ENCODE measurements at regions not wholly inside any gene's neighbourhood (a gene's known extent, or its start where the extent isn't known, plus 50 kb on each side); places are given as distances from the start of the nearest gene placed in this dataset.
"Not testable (repeated sequence)": the region's sequence is repeated elsewhere in the genome, so short reads cannot be mapped to it uniquely, and the experiment has no call there.

DNA sequence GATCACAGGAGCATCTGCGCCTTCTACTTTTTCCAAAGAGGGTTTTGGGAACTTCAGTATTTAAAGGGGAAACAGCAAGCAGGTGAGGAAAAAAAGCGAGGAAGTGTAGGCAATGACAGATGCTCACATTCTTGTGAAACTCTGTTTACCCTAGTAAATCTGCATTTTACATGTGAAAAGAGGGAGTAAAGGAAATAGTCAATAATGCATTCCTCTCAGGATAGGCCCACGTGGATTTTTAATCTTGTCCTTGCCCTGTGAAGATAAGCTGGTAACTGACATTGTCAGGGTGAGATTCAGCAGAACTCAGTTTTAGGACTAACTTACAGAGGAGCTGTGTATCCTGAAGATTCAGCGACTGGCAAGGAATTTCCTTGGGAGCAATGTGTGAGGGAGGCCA lies 1119.2 kb upstream of the TMEM132C start:
- no peaks in the 10 kb centered on the region for H3K9me3 ChIP-seq (ENCODE audit: control insufficient read depth in 2 of 2, low read length in 2 of 2)
- H3K27ac ChIP-seq (ENCODE audit: low read depth in 2 of 2, low read length in 2 of 2), result no peak overlapping the region
- H3K4me1 ChIP-seq (ENCODE audit: control insufficient read depth in 2 of 2, insufficient read depth in 2 of 2, low read length in 2 of 2), result no peaks in the 10 kb centered on the region
- no peak overlapping the region for H3K9ac ChIP-seq (ENCODE audit: low read depth in 1 of 2, low read length in 2 of 2)
- H3K36me3 ChIP-seq (ENCODE audit: control insufficient read depth in 2 of 2, insufficient read depth in 2 of 2, low read length in 2 of 2), result no peaks in the 10 kb centered on the region
- no peaks in the 10 kb centered on the region for H3K27me3 ChIP-seq (ENCODE audit: control insufficient read depth in 2 of 2, insufficient read depth in 2 of 2, low read length in 2 of 2)
- H3K4me3 ChIP-seq (ENCODE audit: low read length in 2 of 2), result no peak overlapping the region

DNA sequence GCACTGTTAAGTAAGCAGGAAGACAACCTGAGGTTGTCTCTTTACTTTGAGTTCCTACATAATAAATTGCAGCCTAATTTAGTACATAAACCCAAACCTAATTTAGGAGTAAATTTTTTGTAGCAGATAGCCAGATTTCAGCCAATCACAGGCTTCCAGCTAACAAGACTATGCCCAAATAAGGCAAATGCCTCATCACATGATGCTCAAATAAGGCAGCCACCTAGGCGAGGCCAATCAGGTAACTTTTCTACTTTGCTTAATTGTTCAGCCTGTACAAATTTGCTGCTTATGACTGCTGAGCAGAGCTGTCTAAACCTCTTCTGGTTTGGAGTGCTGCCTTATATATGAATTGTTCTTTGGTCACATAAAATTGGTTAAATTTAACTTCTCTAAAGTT lies 1118.7 kb upstream of the TMEM132C start:
- Histone ChIP-seq H3K4me3 (ENCODE audit: low read length in 2 of 2) (no peak overlapping the region), H3K9ac (ENCODE audit: low read depth in 1 of 2, low read length in 2 of 2) (no peak overlapping the region), H3K9me3 (ENCODE audit: control insufficient read depth in 2 of 2, low read length in 2 of 2) (no peaks in the 10 kb centered on the region), H3K4me1 (ENCODE audit: control insufficient read depth in 2 of 2, insufficient read depth in 2 of 2, low read length in 2 of 2) (no peaks in the 10 kb centered on the region), H3K27me3 (ENCODE audit: control insufficient read depth in 2 of 2, insufficient read depth in 2 of 2, low read length in 2 of 2) (no peaks in the 10 kb centered on the region), H3K36me3 (ENCODE audit: control insufficient read depth in 2 of 2, insufficient read depth in 2 of 2, low read length in 2 of 2) (no peaks in the 10 kb centered on the region), H3K27ac (ENCODE audit: low read depth in 2 of 2, low read length in 2 of 2) (no peak overlapping the region)

DNA sequence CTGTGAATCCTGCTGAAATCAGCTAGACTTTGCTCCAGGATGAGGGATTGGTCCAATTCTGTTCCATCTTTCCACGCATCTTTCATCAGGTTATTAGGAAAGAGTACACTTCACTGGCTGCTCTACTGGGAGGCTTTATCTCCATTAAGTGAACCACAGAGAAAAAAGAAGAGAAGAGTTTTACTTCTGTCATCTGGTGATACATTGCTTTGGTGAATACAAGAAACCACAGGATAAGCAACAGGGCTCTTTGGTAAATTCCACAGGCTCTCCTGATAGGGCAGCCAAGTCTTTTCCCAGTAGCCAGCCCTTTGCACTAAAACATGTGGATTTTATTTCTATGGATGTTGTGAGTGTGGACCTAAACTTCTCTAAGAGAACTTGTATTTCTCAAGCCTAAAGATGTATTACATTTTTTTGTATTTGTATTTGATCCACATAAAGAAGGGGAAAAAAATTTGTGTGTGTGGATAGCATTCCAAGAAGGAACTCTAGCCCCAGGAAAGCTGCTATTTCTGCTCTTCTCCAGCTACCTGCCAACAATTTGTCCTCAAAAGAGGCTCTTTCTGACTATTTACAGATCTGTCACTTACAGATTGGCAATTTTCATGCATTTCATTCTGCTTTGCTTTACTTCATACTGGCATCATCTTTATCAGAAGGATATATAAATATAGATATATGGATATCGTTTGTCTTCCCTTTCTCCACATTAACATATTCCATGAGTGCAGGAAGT lies 1117.6 kb upstream of the TMEM132C start:
- Histone ChIP-seq H3K4me1 (ENCODE audit: control insufficient read depth in 2 of 2, insufficient read depth in 2 of 2, low read length in 2 of 2) (no peaks in the 10 kb centered on the region), H3K36me3 (ENCODE audit: control insufficient read depth in 2 of 2, insufficient read depth in 2 of 2, low read length in 2 of 2) (no peaks in the 10 kb centered on the region), H3K9ac (ENCODE audit: low read depth in 1 of 2, low read length in 2 of 2) (no peak overlapping the region), H3K4me3 (ENCODE audit: low read length in 2 of 2) (no peak overlapping the region), H3K27ac (ENCODE audit: low read depth in 2 of 2, low read length in 2 of 2) (no peak overlapping the region), H3K9me3 (ENCODE audit: control insufficient read depth in 2 of 2, low read length in 2 of 2) (no peaks in the 10 kb centered on the region), H3K27me3 (ENCODE audit: control insufficient read depth in 2 of 2, insufficient read depth in 2 of 2, low read length in 2 of 2) (no peaks in the 10 kb centered on the region)

DNA sequence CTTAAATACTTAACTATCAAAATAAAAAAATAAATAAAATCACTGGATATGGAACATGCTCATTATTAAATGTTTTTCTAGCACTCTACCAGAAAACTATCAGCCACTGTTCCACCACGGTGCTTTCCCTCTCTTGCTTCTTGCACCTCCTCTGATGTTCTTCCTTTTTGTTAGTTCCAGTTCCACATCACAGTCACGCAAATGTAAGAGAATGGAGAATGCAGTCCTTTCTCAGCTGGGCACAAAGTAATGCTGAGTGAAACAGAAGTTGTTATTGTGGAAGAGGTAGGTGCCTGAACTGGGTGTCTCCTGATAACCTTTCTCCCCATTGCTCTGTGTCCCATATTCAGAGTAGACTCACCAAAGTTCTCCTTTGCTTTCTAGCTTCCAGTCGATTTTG lies 1116.9 kb upstream of the TMEM132C start:
- H3K27ac ChIP-seq (ENCODE audit: low read depth in 2 of 2, low read length in 2 of 2), result no peak overlapping the region

DNA sequence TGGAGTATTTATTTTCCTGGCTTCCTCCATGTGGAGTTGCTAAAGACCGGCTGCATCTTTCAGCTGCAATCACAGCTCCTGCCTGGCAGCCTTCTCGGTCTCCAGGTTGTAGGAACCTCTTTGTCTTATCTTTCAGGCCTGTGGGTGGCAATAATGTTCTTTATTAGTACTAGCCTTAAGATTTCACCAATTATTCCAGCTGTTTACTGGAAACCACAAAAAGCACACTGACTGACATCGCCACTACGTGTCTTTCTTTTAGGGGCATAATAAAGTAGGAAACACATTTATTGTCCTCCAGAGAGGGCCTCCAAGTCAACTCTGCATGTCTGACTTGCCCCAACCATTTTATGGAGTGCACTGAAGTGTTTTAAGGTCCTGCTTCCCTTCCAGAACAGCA lies 1116.5 kb upstream of the TMEM132C start:
- H3K36me3 ChIP-seq (ENCODE audit: control insufficient read depth in 2 of 2, insufficient read depth in 2 of 2, low read length in 2 of 2), result no peaks in the 10 kb centered on the region
- H3K9ac ChIP-seq (ENCODE audit: low read depth in 1 of 2, low read length in 2 of 2), result no peak overlapping the region
- H3K9me3 ChIP-seq (ENCODE audit: control insufficient read depth in 2 of 2, low read length in 2 of 2), result no peaks in the 10 kb centered on the region
- no peak overlapping the region for H3K27ac ChIP-seq (ENCODE audit: low read depth in 2 of 2, low read length in 2 of 2)
- H3K27me3 ChIP-seq (ENCODE audit: control insufficient read depth in 2 of 2, insufficient read depth in 2 of 2, low read length in 2 of 2), result no peaks in the 10 kb centered on the region
- H3K4me3 ChIP-seq (ENCODE audit: low read length in 2 of 2), result no peak overlapping the region
- H3K4me1 ChIP-seq (ENCODE audit: control insufficient read depth in 2 of 2, insufficient read depth in 2 of 2, low read length in 2 of 2), result no peaks in the 10 kb centered on the region

More for the DNA sequence above, 1116.9 kb upstream of the TMEM132C start:
- H3K27me3 ChIP-seq (ENCODE audit: control insufficient read depth in 2 of 2, insufficient read depth in 2 of 2, low read length in 2 of 2), result no peaks in the 10 kb centered on the region
- no peaks in the 10 kb centered on the region for H3K36me3 ChIP-seq (ENCODE audit: control insufficient read depth in 2 of 2, insufficient read depth in 2 of 2, low read length in 2 of 2)
- H3K9me3 ChIP-seq (ENCODE audit: control insufficient read depth in 2 of 2, low read length in 2 of 2), result no peaks in the 10 kb centered on the region
- no peaks in the 10 kb centered on the region for H3K4me1 ChIP-seq (ENCODE audit: control insufficient read depth in 2 of 2, insufficient read depth in 2 of 2, low read length in 2 of 2)
- no peak overlapping the region for H3K9ac ChIP-seq (ENCODE audit: low read depth in 1 of 2, low read length in 2 of 2)
- H3K4me3 ChIP-seq (ENCODE audit: low read length in 2 of 2), result no peak overlapping the region

DNA sequence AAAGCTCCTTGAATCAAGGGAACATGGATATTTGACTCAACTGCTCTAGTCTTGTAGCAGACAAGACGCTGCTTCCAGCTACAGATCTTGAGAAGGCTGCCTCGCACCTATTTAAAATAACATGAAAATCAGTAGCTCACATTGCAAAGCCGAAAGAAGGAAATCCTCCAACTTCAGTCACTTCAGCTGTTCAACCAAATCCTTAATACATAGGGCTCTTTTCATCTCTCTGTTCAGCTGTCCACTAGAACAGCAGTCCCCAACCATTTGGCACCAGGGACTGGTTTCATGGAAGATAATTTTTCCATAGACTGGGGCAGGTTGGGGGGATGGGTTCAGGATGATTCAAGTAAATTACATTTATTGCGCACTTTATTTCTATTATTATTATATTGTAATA lies 1116.0 kb upstream of the TMEM132C start:
- H3K36me3 ChIP-seq (ENCODE audit: control insufficient read depth in 2 of 2, insufficient read depth in 2 of 2, low read length in 2 of 2), result no peaks in the 10 kb centered on the region
- no peak overlapping the region for H3K9ac ChIP-seq (ENCODE audit: low read depth in 1 of 2, low read length in 2 of 2)
- H3K9me3 ChIP-seq (ENCODE audit: control insufficient read depth in 2 of 2, low read length in 2 of 2), result no peaks in the 10 kb centered on the region
- no peaks in the 10 kb centered on the region for H3K27me3 ChIP-seq (ENCODE audit: control insufficient read depth in 2 of 2, insufficient read depth in 2 of 2, low read length in 2 of 2)
- H3K4me3 ChIP-seq (ENCODE audit: low read length in 2 of 2), result no peak overlapping the region
- no peaks in the 10 kb centered on the region for H3K4me1 ChIP-seq (ENCODE audit: control insufficient read depth in 2 of 2, insufficient read depth in 2 of 2, low read length in 2 of 2)
- H3K27ac ChIP-seq (ENCODE audit: low read depth in 2 of 2, low read length in 2 of 2), result no peak overlapping the region

DNA sequence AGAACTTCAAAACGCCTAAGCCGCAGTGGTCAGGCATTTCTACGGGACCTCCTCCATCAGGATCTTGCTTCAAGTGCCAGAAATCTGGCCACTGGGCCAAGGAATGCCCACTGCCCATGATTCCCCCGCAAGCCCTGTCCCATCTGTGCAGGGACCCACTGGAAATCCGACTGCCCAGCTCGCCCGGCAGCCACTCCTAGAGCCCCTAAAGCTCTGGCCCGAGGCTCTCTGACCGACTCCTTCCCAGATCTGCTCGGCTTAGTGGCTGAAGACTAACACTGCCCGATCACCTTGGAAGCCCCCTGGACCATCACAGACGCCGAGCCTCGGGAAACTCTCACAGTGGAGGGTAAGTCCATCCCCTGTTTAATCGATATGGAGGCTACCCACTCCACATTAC lies 1113.0 kb upstream of the TMEM132C start:
- no peaks in the 10 kb centered on the region for H3K36me3 ChIP-seq (ENCODE audit: control insufficient read depth in 2 of 2, insufficient read depth in 2 of 2, low read length in 2 of 2)
- H3K4me3 ChIP-seq (ENCODE audit: low read length in 2 of 2), result no peak overlapping the region
- no peak overlapping the region for H3K9ac ChIP-seq (ENCODE audit: low read depth in 1 of 2, low read length in 2 of 2)
- H3K27me3 ChIP-seq (ENCODE audit: control insufficient read depth in 2 of 2, insufficient read depth in 2 of 2, low read length in 2 of 2), result no peaks in the 10 kb centered on the region
- H3K4me1 ChIP-seq (ENCODE audit: control insufficient read depth in 2 of 2, insufficient read depth in 2 of 2, low read length in 2 of 2), result no peaks in the 10 kb centered on the region
- no peaks in the 10 kb centered on the region for H3K9me3 ChIP-seq (ENCODE audit: control insufficient read depth in 2 of 2, low read length in 2 of 2)
- H3K27ac ChIP-seq (ENCODE audit: low read depth in 2 of 2, low read length in 2 of 2), result no peak overlapping the region

DNA sequence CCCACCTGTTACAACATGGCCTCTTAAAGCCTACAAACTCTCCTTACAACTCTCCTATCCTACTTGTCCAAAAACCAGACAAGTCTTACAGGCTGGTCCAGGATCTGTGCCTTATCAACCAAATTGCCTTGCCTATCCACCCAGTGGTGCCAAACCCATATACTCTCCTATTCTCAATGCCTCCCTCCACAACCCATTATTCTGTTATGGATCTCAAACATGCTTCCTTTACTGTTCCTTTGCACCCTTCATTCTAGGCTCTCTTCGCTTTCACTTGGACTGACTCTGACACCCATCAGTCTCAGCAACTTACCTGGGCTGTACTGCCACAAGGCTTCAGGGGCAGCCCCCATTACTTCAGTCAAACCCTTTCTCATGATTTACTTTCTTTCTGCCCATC lies 1112.1 kb upstream of the TMEM132C start:
- H3K27ac ChIP-seq (ENCODE audit: low read depth in 2 of 2, low read length in 2 of 2); H3K36me3 ChIP-seq (ENCODE audit: control insufficient read depth in 2 of 2, insufficient read depth in 2 of 2, low read length in 2 of 2); H3K9ac ChIP-seq (ENCODE audit: low read depth in 1 of 2, low read length in 2 of 2); H3K27me3 ChIP-seq (ENCODE audit: control insufficient read depth in 2 of 2, insufficient read depth in 2 of 2, low read length in 2 of 2); H3K4me3 ChIP-seq (ENCODE audit: low read length in 2 of 2); H3K4me1 ChIP-seq (ENCODE audit: control insufficient read depth in 2 of 2, insufficient read depth in 2 of 2, low read length in 2 of 2); H3K9me3 ChIP-seq (ENCODE audit: control insufficient read depth in 2 of 2, low read length in 2 of 2): not testable (repeated sequence)

DNA sequence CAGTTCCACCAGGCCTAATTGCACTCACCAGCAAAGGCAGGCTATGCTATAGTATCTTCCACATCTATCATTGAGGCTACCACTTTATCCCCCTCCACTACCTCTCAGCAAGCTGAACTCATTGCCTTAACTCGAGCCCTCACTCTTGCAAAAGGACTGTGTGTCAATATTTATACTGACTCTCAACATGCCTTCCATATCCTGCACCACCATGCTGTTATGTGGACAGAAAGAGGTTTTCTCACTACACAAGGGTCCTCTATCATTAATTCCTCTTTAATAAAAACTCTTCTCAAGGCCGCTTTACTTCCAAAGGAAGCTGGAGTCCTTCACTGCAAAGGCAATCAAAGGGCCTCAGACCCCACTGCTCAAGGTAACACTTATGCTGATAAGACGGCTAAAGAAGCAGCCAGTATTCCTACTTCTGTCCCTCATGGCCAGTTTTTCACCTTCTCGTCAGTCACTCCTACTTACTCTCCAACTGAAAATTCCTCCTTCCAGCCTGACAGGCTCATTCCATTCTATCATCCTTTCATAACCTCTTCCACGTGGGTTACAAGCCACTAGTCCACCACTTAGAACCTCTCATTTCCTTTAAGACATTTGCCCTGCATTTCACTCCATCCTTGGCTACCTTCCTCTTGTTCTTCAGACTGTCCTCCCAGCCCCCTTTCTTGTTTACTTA lies 1110.9 kb upstream of the TMEM132C start:
- not testable (repeated sequence) for H3K9ac ChIP-seq (ENCODE audit: low read depth in 1 of 2, low read length in 2 of 2); H3K36me3 ChIP-seq (ENCODE audit: control insufficient read depth in 2 of 2, insufficient read depth in 2 of 2, low read length in 2 of 2); H3K4me1 ChIP-seq (ENCODE audit: control insufficient read depth in 2 of 2, insufficient read depth in 2 of 2, low read length in 2 of 2); H3K4me3 ChIP-seq (ENCODE audit: low read length in 2 of 2); H3K27me3 ChIP-seq (ENCODE audit: control insufficient read depth in 2 of 2, insufficient read depth in 2 of 2, low read length in 2 of 2); H3K27ac ChIP-seq (ENCODE audit: low read depth in 2 of 2, low read length in 2 of 2); H3K9me3 ChIP-seq (ENCODE audit: control insufficient read depth in 2 of 2, low read length in 2 of 2)

DNA sequence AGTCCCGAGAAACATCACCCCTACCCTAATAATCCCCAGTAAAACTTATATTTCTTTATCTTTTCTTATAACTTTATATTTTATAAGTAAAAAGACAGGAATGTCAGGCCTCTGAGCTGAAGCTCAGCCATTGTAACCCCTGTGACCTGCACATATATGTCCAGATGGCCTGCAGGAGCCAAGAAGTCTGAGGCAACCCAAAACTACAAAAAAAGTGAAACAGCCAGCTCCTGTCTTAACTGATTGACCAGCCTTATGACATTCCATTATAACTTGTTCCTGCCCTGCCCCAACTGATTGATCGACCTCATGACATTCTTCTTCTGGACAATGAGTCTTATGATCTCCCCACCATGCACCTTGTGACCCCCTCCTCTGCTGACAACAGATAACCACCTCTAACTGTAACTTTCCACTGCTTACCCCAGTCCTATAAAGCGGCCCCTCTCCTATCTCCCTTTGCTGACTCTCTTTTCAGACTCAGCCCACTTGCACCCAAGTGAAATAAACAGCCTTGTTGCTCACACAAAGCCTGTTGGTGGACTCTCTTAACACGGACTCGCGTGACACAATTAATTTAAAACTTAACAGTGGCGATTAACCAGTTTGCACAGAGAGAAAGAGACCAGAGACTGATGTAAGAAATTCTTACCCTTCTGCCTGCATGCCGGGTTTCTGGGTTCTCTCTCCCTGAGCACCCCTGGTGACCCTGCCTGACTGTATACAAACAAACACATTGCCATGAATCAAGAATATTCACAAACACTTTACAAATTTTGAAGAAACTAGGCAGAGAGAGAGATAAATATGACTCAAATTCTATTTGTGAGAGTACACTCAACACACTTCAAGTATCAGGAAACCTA lies 1109.2 kb upstream of the TMEM132C start:
- not testable (repeated sequence) for H3K27me3 ChIP-seq (ENCODE audit: control insufficient read depth in 2 of 2, insufficient read depth in 2 of 2, low read length in 2 of 2); H3K4me3 ChIP-seq (ENCODE audit: low read length in 2 of 2); H3K9ac ChIP-seq (ENCODE audit: low read depth in 1 of 2, low read length in 2 of 2); H3K27ac ChIP-seq (ENCODE audit: low read depth in 2 of 2, low read length in 2 of 2); H3K36me3 ChIP-seq (ENCODE audit: control insufficient read depth in 2 of 2, insufficient read depth in 2 of 2, low read length in 2 of 2); H3K4me1 ChIP-seq (ENCODE audit: control insufficient read depth in 2 of 2, insufficient read depth in 2 of 2, low read length in 2 of 2); H3K9me3 ChIP-seq (ENCODE audit: control insufficient read depth in 2 of 2, low read length in 2 of 2)
